Right lung (tissue), 2 donors: ENCODE measurements at regions not wholly inside any gene's neighbourhood (a gene's known extent, or its start where the extent isn't known, plus 50 kb on each side); places are given as distances from the start of the nearest gene placed in this dataset.
"Not testable (repeated sequence)": the region's sequence is repeated elsewhere in the genome, so short reads cannot be mapped to it uniquely, and the experiment has no call there.

ENCODE experiments used
- DNase-seq, 2 donors: peaks; one replicate each; pipeline ENCODE4 v3.0.0-alpha.2; 2013

DNA sequence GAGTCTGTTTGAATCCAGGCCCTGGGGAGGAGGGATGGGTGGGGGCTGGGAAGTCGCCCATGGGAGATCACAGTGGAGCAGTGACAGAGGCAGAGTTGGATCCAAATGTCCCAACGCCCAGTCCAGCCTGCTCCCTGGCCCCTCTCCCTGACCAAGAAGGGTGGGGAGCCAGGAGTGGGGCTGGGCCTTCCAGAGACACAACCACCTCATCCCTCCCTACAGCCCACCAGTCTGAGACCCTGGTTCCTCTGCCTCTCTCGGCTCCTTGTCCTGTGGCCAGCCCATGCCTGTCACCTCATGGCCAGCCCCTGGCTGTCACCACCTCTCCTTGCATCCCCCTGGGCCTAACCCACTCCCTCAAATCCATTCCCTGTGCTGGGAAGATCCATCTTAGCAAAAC lies 71.2 kb upstream of the PRR5 start:
- DNase-seq, result no peak

DNA sequence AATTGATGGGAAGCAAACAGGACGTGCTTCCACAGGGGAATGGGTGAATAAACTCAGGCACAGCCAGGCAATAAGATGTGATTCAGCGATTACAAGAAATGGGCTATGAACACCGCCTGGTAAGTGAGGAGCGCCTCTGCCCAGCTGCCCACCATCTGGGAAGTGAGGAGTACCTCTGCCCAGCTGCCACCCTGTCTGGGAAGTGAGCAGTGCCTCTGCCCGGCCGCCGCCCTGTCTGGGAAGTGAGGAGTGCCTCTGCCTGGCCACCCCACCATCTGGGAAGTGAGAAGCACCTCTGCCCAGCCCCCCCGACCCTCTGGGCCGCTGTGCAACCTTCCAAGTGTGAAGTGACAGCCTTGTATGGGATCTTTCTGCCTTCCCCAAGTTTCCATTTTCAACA lies 73.2 kb upstream of the PRR5 start:
- DNase-seq, result no peak

GRCh38 chr22:44628273-44628672 lies 73.7 kb upstream of the PRR5 start:
- DNase-seq, result no peak

GRCh38 chr22:44627521-44628139 lies 74.4 kb upstream of the PRR5 start:
- DNase-seq, result no peak

- peak; percentile 48 to 62 for DNase-seq
These were observed 75.9 kb upstream of the PRR5 start for GRCh38 chr22:44625981-44626687.

DNA sequence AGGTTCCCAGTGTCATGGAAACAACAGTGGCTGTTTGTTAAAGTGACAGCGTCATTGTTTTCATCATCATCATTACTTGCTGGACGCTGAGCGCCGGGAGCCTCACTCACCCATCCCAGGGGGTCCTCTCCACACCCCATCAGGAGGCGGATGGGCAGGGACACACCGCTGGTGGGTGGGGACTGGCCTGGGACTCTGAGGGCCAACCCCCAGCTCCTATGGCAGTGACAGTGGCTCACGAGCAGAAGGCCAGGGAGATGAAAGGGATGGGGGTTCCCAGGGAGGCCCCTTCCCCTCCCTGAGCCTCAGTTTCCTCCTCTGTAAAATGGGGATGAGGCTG lies 76.6 kb upstream of the PRR5 start:
- no peak for DNase-seq

DNA sequence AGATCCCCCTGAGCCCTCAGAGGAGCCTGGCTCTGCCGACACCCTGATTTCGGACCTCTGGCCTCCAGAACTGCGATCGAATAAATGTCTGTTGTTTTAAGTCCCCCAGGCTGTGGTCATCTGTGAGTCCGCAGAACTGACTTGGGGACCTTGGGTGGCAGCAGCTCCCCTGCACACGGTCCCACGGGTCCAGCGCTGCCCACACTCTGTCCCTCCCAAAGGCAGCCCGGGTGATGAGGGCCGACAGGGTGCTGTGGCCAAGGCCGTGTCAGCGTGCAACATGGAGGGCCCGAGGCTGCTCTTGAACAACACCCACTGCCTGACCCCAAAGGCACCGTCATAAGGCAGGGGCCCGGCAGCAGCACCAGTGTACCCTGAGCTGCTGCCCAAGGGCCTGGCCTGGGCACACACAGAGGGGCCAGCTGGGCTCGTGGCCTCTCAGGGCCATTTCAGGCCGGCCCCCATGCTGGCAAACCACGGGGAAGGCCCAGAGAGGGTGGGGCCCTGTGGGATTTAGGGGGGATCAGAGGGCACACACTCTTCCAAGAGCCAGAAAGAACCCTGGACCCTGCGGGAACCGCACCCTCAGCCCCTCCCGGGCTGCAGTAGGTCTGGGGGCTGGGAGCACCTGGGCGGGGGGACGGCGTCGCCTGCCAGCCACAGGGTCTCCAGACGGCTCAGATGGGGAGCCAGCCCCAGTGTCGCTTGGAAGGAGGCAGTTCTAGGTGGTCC lies 77.1 kb upstream of the PRR5 start:
- DNase-seq, result no peak

- DNase-seq, result no peak
These were observed 78.1 kb upstream of the PRR5 start for GRCh38 chr22:44623771-44624510.

- no peak for DNase-seq
These were observed 79.3 kb upstream of the PRR5 start for GRCh38 chr22:44622679-44623078.

DNA sequence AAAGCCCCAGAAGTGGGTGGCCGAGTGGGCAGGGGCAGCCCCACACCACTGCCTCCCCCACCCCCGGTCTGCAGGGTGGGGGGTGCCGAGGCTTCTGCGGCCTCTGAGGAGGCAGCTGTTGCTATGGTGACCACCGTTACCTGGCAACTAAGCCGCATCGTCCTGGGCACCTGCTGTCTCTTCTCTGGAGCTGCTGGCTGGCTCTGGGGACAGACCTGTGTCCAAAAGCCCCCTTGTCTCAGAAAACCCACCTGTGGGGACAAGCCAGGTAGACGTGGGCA lies 79.9 kb upstream of the PRR5 start:
- DNase-seq, result no peak

GRCh38 chr22:44621401-44622146 lies 80.4 kb upstream of the PRR5 start:
- DNase-seq, result no peak

- no peak for DNase-seq
These were observed 81.2 kb upstream of the PRR5 start for GRCh38 chr22:44620841-44621257.

DNA sequence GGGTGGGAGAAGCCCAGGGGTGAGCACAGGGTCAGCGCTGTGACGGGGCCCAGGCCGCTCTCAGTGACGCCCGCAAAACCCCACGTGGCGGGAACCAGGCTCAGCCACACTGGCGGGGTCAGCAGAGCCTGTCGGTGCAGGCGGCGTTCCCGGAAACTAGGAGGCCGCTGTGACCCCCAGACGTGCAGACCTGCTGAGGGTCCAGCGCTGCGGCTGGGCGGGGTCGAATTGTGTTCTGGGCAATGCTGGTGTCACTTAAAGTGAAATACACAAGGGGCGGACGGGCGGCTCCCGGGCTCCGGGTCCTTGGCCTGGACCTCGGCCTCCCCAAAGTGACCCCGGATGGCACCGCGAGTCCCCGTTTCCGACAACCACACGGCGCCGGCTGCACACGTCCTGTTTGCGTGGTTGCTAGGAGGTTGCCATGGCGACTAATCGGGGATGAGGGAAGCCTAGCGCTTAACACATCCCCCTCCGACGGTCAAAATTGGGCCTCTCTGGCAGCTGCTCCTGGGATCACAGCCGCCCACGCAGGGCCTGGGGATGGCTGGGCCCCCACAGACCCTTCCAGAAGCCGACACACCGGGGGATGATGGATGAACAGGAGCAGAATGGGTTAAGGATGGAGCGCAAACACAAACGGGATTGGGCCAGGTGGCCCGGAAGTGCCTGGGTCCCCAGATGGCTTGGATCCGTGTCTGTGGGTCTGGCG lies 81.7 kb upstream of the PRR5 start:
- peak; percentile 73 to 77 for DNase-seq

GRCh38 chr22:44619560-44620128 lies 82.4 kb upstream of the PRR5 start:
- DNase-seq, result not testable (repeated sequence)

DNA sequence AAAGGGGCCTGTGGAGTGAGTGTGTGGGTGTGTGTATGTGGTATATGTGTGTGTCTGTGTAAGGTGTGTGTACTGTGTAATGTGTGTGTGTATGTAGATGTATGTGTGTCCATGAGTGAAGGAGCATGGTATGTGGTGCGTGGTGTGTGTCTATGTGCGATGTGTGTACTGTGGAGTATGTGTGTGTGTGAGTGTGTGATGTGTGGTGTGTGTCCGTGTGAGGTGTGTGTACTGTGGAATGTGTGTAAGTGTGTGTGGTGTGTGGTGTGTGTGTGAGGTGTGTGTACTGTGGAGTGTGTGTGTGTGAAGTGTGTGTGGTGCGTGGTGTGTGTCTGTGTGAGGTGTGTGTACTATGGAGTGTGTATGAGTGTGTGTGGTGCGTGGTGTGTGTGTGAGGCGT lies 83.1 kb upstream of the PRR5 start:
- not testable (repeated sequence) for DNase-seq

- DNase-seq, result no peak
These were observed 83.6 kb upstream of the PRR5 start for GRCh38 chr22:44618400-44618799.

- no peak for DNase-seq
These were observed 84.2 kb upstream of the PRR5 start for GRCh38 chr22:44617828-44618227.

DNA sequence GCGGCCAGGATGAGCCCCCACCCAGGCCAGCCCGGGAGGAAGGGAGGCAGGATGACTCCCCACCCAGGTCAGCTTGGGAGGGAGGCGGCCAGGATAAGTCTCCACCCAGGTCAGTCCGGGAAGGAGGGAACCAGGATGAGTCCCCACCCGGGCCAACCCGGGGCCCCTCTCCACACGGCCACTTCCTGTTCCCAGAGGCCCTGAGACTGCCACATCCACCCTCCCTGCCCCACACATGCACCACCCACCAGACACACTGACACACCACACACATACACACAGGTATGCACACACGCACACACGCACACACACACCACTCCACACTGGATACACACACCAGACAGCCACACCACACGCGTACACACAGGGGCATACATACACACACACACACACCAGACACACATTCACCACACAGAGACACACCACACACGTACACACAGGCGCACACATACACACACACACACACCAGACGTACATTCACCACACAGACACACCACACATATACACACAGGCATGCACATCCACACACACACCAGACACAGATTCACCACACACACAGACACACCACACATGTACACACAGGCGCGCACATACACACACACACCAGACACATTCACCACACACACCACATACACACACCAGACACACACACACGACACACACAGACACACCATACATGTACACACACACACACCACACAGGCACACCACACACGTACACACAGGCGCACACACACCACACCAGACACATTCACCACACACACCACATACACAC lies 84.9 kb upstream of the PRR5 start:
- DNase-seq, result no peak

DNA sequence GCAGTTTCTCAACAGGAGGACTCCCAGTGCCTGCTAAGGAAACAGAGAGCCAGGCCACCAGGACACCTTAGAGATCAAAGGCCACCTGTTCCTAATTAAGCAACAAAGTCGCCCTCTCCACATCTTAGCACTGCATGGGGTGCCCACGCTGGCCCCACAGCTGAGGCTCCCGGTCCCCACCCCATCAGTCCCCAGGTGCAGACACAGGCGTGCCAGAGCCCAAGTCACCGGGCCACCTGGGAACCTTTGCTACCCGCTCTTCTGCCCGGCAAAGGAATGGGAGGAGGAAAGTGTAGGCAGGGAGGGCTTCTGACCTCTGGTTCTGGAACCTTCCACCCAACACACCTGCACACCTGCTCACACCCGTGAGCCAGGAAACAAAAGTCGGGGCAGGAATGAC lies 85.5 kb upstream of the PRR5 start:
- DNase-seq, result no peak

- DNase-seq, result no peak
These were observed 86.3 kb upstream of the PRR5 start for GRCh38 chr22:44615602-44616180.
